PC-3 (cell line): ENCODE measurements at regions not wholly inside any gene's neighbourhood (a gene's known extent, or its start where the extent isn't known, plus 50 kb on each side); places are given as distances from the start of the nearest gene placed in this dataset.

Experiments
- EZH2 ChIP-seq: fragments of 300-600 bp; sonication (generic); IDR thresholded peaks from one replicate; pipeline ENCODE4 v1.6.1; 2017; ENCODE audit warnings: antibody characterized with exemption, mild to moderate bottlenecking, low read length; ENCODE audit not compliant: unreplicated experiment
- TF ChIP-seq, protein P1 (sequence below): fragments of 300-600 bp; sonication (generic); conservative IDR thresholded peaks from 2 replicates; pipeline ENCODE4 v1.5.1; 2017; ENCODE audit warnings: antibody characterized with exemption, low read depth, mild to moderate bottlenecking, low read length

- TF ChIP-seq, protein P1, sequence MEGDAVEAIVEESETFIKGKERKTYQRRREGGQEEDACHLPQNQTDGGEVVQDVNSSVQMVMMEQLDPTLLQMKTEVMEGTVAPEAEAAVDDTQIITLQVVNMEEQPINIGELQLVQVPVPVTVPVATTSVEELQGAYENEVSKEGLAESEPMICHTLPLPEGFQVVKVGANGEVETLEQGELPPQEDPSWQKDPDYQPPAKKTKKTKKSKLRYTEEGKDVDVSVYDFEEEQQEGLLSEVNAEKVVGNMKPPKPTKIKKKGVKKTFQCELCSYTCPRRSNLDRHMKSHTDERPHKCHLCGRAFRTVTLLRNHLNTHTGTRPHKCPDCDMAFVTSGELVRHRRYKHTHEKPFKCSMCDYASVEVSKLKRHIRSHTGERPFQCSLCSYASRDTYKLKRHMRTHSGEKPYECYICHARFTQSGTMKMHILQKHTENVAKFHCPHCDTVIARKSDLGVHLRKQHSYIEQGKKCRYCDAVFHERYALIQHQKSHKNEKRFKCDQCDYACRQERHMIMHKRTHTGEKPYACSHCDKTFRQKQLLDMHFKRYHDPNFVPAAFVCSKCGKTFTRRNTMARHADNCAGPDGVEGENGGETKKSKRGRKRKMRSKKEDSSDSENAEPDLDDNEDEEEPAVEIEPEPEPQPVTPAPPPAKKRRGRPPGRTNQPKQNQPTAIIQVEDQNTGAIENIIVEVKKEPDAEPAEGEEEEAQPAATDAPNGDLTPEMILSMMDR: no peak
- TF ChIP-seq EZH2: no peak
These were observed 619.4 kb upstream of the TMPRSS15 start for GRCh38 chr21:19022978-19023377.
